Adrenal gland (tissue), 9 donors: ENCODE measurements at regions not wholly inside any gene's neighbourhood (a gene's known extent, or its start where the extent isn't known, plus 50 kb on each side); places are given as distances from the start of the nearest gene placed in this dataset.

Source experiments
- DNase-seq, 7 donors: peaks; one replicate each; pipeline ENCODE4 v3.0.0-alpha.2; 2019 to 2020
- H3K27ac ChIP-seq, 5 donors: fragments of 200-600 bp; sonication (generic) in 4 of 5; 1 replicate in 3 of 5; 2 replicates in 2 of 5; pipeline versions ENCODE4 v1.5.1 to v1.8.0; 2016 to 2020; ENCODE audit warnings: mild to moderate bottlenecking in 1 of 5
- H3K27me3 ChIP-seq: fragments of 200-600 bp; 2 replicates; pipeline ENCODE4 v1.8.0; 2021
- H3K36me3 ChIP-seq, 2 donors: fragments of 200-600 bp; replicated peaks in 1 of 2; 1 replicate in 1 of 2; 2 replicates in 1 of 2; pipeline versions ENCODE4 v1.5.1 to v1.8.0; 2018 to 2022
- H3K4me1 ChIP-seq, 2 donors: fragments of 200-600 bp; replicated peaks in 1 of 2; 1 replicate in 1 of 2; 2 replicates in 1 of 2; pipeline versions ENCODE4 v1.5.1 to v1.8.0; 2018 to 2021
- H3K4me3 ChIP-seq, 4 donors: fragments of 200-600 bp; sonication (generic) in 3 of 4; one replicate each; pipeline ENCODE4 v1.5.1; 2016 to 2018
- H3K9me3 ChIP-seq, 3 donors: fragments of 200-600 bp; sonication (generic) in 1 of 3; replicated peaks in 1 of 3; 1 replicate in 2 of 3; 2 replicates in 1 of 3; pipeline versions ENCODE4 v1.5.1 to v1.8.0; 2016 to 2021
- CTCF ChIP-seq, 6 experiments: fragments of 450-650 bp in 4 of 6; fragments of 200-600 bp in 2 of 6; sonication (generic) in 1 of 6; IDR thresholded peaks; 1 replicate in 5 of 6; 2 replicates in 1 of 6; pipeline versions ENCODE4 v1.5.1 to v1.8.0; 2016 to 2021; ENCODE audit warnings: antibody characterized with exemption in 6 of 6, mild to moderate bottlenecking in 2 of 6, moderate library complexity in 1 of 6
- POLR2A ChIP-seq, 2 donors: fragments of 450-650 bp; IDR thresholded peaks; one replicate each; pipeline ENCODE4 v1.6.1; 2017; ENCODE audit warnings: antibody characterized with exemption in 2 of 2, mild to moderate bottlenecking in 2 of 2, moderate library complexity in 1 of 2
- WGBS, 4 donors: extraction: QIAGEN DNeasy Blood & Tissue Kit in 2 of 4; methylation state at CpG; one replicate each; pipeline versions ENCODE4 v1.1.5 to v1.1.7; 2013 to 2017; 5-methylcytosine and 5-hydroxymethylcytosine counted together
- intact Hi-C, 2 donors: fragments of 100-400 bp; cut with DNase I; formaldehyde crosslinking; loops; one replicate each; pipeline versions ENCODE4 v1.14.1 to v1.15.0; 2022 to 2023
- donor health status: healthy with polysubstance abuse.
- donor health status: Bipolar disorder and iron deficiency.
- donor health status: DM: yes; HTN: yes; CAD: no.
- donor health status: DM: no; HTN: no; CAD: no.
- donor health status: DM: no; HTN: no; CAD: no.

GRCh38 chr4:138678985-138679746 is 336.4 kb upstream of the NOCT start:
- Histone ChIP-seq H3K9me3 (no peaks in the 10 kb centered on the region), H3K36me3 (no peaks in the 10 kb centered on the region), H3K4me3 (no peak overlapping the region), H3K4me1 (no peaks in the 10 kb centered on the region), H3K27ac (no peak overlapping the region), H3K27me3 (peaks cover 12% of the 10 kb centered on the region)
- intact Hi-C loops, result loop anchor here in 1 of 2 donors (10.0 kb wide), 1 partner anchor 594 kb away; no protein-coding TSS in a partner anchor
- DNase-seq, result no peak
- TF ChIP-seq POLR2A (IDR thresholded peaks at IDR 0.05) (no peak), CTCF (IDR thresholded peaks at IDR 0.05) (no peak)
- 85 to 90% (median 89%) methylated on average over 10 of the region's 10 CpGs for WGBS, 4 donors

- WGBS, 4 donors, result 61 to 85% (median 75%) methylated on average over 1 of the region's 1 CpG
- no peak overlapping the region for H3K27ac ChIP-seq
- H3K4me3 ChIP-seq, result no peak overlapping the region
- no peaks in the 10 kb centered on the region for H3K36me3 ChIP-seq
- intact Hi-C loops, result loop anchor here in 1 of 2 donors (10.0 kb wide), 1 partner anchor 593 kb away; no protein-coding TSS in a partner anchor
- peaks cover 12% of the 10 kb centered on the region for H3K27me3 ChIP-seq
- no peaks in the 10 kb centered on the region for H3K9me3 ChIP-seq
- TF ChIP-seq CTCF (IDR thresholded peaks at IDR 0.05), result no peak
- TF ChIP-seq POLR2A (IDR thresholded peaks at IDR 0.05), result no peak
- peaks cover 0 to 6% of the 10 kb centered on the region in 2 donors for H3K4me1 ChIP-seq
- no peak for DNase-seq
Observed at GRCh38 chr4:138677748-138678147, 337.8 kb upstream of the NOCT start.

GRCh38 chr4:138677212-138677611 is 338.4 kb upstream of the NOCT start:
- H3K4me1 ChIP-seq, result peaks cover 0 to 6% of the 10 kb centered on the region in 2 donors
- H3K4me3 ChIP-seq, result no peak overlapping the region
- H3K36me3 ChIP-seq, result no peaks in the 10 kb centered on the region
- H3K27me3 ChIP-seq, result peaks cover 11% of the 10 kb centered on the region
- no peak for DNase-seq
- no peak overlapping the region for H3K27ac ChIP-seq
- TF ChIP-seq POLR2A (IDR thresholded peaks at IDR 0.05) (no peak), CTCF (IDR thresholded peaks at IDR 0.05) (no peak)
- intact Hi-C loops, result loop anchor here in 1 of 2 donors (10.0 kb wide), 1 partner anchor 592 kb away; no protein-coding TSS in a partner anchor
- WGBS, 4 donors, result 87 to 93% (median 91%) methylated on average over 4 of the region's 4 CpGs
- no peaks in the 10 kb centered on the region for H3K9me3 ChIP-seq

GRCh38 chr4:138675685-138676084 is 339.9 kb upstream of the NOCT start:
- no peak for DNase-seq
- H3K36me3 ChIP-seq, result no peaks in the 10 kb centered on the region
- 87 to 90% (median 89%) methylated on average over 5 of the region's 5 CpGs for WGBS, 4 donors
- H3K4me1 ChIP-seq, result peaks cover 0 to 6% of the 10 kb centered on the region in 2 donors
- no peaks in the 10 kb centered on the region for H3K9me3 ChIP-seq
- H3K27ac ChIP-seq, result no peak overlapping the region
- no peak for TF ChIP-seq CTCF (IDR thresholded peaks at IDR 0.05)
- TF ChIP-seq POLR2A (IDR thresholded peaks at IDR 0.05), result no peak
- H3K4me3 ChIP-seq, result no peak overlapping the region
- H3K27me3 ChIP-seq, result no peaks in the 10 kb centered on the region
- intact Hi-C loops, result loop anchor here in 1 of 2 donors (10.0 kb wide), 1 partner anchor 591 kb away; no protein-coding TSS in a partner anchor
